T47D (cell line): ENCODE measurements at regions not wholly inside any gene's neighbourhood (a gene's known extent, or its start where the extent isn't known, plus 50 kb on each side); places are given as distances from the start of the nearest gene placed in this dataset.
A peak's percentile ranks its signal among the peaks of the same experiment; 100 is the strongest.

Experiments
- DNase-seq, 2 experiments: peaks; one replicate each; pipeline versions ENCODE4 v3.0.0 to v3.0.0-alpha.2; 2011 to 2012; ENCODE audit warnings: low read depth in 1 of 2, low spot score in 1 of 2
- JUND ChIP-seq: IDR thresholded peaks from 2 replicates; pipeline ENCODE4 v1.6.1; 2012; ENCODE audit warnings: low read depth
- in situ Hi-C: cut with HindIII; loops from 2 replicates; pipeline ENCODE4 v1.10.0; 2016; ENCODE audit warnings: low sequenced_read_pairs, low pct_unique_long_range_greater_than_20kb

DNA sequence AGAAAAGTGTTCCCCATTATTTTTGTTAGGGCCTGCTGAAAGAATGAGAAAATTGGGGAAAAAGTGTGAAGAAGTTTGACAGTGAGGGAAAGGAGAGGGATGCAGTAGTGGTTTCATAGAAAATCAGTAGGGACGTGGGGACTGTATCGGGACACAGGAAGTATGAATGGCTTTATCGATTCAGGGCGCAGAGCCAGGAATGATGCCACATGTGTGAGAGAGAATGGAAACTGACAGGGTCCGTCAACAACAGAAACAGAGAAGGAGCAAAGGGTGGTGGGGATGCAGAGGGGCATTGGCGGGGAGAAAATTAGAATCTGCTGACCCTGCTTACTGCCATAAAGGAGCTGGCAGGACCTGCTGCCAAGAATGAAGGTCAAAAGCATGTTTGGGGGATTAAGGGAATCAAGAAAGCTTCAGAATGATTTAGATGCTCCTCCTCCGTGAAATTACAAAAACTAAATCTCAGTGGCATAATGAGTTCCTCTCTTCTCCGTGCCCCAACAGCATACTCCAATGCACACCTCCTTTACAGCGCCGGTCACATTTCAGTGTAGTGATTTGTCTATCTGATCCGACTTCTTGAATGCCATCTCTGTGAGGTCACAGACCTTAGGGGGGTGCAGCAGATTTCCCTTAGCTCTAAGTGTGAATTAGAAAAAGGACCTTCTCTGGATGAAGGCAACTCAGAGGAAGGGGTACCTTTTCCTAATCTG is 92.6 kb downstream of the EMP1 start:
- no peak for DNase-seq
- in situ Hi-C loops, result no loop called here
- TF ChIP-seq JUND, result no peak

DNA sequence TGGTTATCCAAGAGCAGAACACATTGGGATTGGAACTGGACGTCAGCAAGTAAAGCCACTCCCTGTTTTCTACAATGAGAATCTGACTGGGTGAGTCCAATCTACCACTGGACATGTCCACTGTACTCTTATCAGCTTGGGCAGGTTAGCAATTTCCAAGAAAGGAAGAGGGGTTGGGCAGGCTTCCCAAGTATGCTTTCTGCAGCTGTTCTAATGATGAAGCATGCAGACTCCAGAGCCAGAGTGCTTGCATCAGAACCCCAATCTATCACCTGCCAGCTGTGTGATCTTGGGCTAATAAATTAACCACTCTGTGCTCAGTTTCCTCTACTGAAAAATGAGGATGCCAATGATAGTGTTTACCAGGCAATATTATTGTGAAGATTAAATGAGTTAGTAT is 92.0 kb downstream of the EMP1 start:
- DNase-seq, result no peak
- in situ Hi-C loops, result no loop called here
- no peak for TF ChIP-seq JUND

DNA sequence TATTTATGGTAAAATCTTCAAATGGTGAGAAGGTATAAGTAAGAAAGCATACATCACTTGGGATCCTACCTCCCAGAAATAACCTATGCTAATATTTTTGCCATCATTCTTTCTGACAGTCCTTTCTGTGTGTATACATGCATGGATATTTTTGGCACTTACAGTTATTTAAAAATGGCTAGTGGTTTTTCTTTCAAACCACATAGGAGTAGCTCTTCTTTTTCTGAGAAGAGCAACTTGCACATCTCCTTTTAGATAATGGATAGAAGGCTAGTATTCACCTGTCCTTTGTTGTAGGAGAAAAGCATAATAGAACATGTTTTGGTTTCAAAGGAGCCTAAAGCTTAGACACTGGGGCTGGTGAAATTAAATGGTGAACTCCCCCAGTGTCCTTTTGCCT is 87.3 kb downstream of the EMP1 start:
- no peak for DNase-seq
- in situ Hi-C loops, result no loop called here
- no peak for TF ChIP-seq JUND

GRCh38 chr12:13282861-13283260 is 86.3 kb downstream of the EMP1 start:
- no peak for DNase-seq
- no peak for TF ChIP-seq JUND
- in situ Hi-C loops, result no loop called here

DNA sequence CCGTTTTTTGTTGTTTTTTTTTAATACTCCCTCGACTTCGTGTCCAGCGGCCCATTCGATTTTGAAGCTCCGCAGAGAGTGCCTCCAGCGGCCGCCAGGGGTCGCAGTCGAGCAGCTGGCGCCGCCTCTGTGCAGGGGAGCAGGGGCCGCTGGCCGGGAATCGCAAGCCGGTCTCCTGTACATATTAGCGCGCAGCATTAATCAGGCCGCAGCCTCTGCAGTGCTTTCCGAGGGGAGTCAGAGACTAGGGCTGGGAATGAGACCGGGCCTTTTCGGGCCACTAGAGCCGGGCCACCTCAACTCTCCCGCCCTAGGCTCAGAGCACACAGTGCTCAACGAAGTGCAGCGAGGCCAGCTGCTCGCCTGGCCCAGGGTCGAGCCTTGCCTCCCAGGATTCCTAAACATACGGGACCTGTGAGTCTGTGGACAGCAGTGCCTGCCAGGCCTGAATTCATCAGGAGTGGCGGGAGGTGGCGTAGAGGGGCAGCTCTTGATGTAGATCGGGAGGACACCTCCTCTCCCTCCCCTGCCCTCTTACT is 81.8 kb downstream of the EMP1 start:
- in situ Hi-C loops, result no loop called here

DNA sequence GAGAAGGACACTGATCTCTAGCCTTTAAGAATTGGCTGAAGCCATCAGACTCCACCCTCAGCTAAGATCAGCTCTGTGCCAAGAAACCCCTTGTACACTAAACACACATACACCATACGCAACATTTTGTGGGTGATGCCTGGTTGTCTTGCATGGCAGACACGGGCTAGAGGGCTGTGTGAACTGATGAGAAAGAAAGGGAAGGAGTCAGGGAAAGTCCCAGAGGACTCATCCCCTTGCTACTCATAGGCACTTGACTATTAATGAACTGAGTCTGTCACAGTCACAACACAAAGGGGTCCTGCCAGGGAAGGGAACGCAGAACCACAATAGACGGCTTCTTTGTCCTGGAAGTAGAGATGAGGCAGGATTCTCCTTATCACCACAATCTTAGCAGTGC is 80.8 kb downstream of the EMP1 start:
- in situ Hi-C loops, result no loop called here
- DNase-seq, result no peak
- no peak for TF ChIP-seq JUND

More for the DNA sequence above, 81.8 kb downstream of the EMP1 start:
- no peak for TF ChIP-seq JUND
- DNase-seq, result peak; percentile 8 to 28

GRCh38 chr12:13275241-13276085 is 78.9 kb downstream of the EMP1 start:
- in situ Hi-C loops, result no loop called here
- DNase-seq, result no peak
- no peak for TF ChIP-seq JUND

DNA sequence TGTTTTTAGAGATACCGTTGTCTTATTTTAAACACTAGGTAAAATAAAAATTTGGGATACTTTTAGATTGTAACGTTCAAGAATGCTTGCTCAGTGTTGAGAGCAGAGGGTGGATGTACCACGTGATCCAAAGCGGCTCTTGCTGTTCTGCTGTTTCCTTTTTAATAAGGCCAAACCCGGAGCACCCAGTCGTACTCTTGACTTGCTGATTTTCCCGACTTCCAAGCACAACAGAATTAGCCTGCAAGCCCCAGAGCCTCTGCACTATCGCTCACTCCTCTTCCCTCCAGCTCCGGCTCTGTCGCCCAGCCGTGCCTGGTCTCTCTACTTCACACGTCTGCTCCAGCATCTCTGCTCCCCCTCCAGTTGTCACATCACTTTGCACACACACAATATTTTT is 77.3 kb downstream of the EMP1 start:
- no peak for DNase-seq
- in situ Hi-C loops, result no loop called here
- TF ChIP-seq JUND, result no peak

GRCh38 chr12:13273097-13273496 is 76.6 kb downstream of the EMP1 start:
- DNase-seq, result no peak
- in situ Hi-C loops, result no loop called here
- TF ChIP-seq JUND, result no peak

DNA sequence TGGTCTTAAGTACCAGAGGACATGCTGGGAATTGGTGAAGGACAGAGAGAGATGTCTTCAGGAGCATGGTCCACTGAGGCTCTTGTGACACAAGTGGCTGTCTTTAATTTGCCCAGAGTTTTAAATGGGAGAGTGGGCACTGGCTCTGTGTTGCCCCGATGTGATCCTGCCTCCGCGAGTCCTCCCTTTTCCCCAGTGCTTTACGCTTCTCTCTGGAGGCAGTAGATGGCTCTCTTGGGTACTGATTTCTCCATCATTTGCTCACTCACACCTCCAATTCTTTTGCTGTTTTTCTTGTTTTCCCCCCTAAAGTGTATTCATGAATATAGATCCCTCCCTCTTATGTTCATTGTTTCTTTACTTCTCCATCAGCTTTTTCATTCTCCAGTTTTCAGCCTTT is 74.3 kb downstream of the EMP1 start:
- no peak for TF ChIP-seq JUND
- DNase-seq, result no peak
- in situ Hi-C loops, result no loop called here
